SK-N-SH (cell line): ENCODE measurements at regions not wholly inside any gene's neighbourhood (a gene's known extent, or its start where the extent isn't known, plus 50 kb on each side); places are given as distances from the start of the nearest gene placed in this dataset.
A peak's percentile ranks its signal among the peaks of the same experiment; 100 is the strongest.

ENCODE experiments used
- CTCF ChIA-PET: fragments of 300-600, 350-600 bp; formaldehyde crosslinking; extraction: SDS; loops from one replicate; lab custom pipeline; 2021; lab: Yijun Ruan, JAX
- POLR2A ChIA-PET: fragments of 350-600 bp; sonication (Branson Sonifier 250); formaldehyde crosslinking; extraction: SDS; loops from one replicate; lab custom pipeline; 2020; ENCODE audit warnings: antibody characterized with exemption, inconsistent platforms; lab: Yijun Ruan, JAX
- DNase-seq: peaks from one replicate; pipeline ENCODE4 v3.0.0; 2012
- H2AFZ ChIP-seq: fragments of 200-600 bp; sonication (generic); 2 replicates; pipeline ENCODE4 v1.8.1; 2016; ENCODE audit warnings: antibody characterized with exemption, mild to moderate bottlenecking, low read depth
- H3F3A ChIP-seq: fragments of 200-600 bp; sonication (generic); replicated peaks from 2 replicates; pipeline ENCODE3; 2016; ENCODE audit warnings: antibody characterized with exemption, mild to moderate bottlenecking; ENCODE audit not compliant: insufficient read depth
- H3K27ac ChIP-seq, 2 experiments: fragments of 200-500 bp in 1 of 2; fragments of 200-600 bp in 1 of 2; sonication (Bioruptor generic) in 1 of 2; sonication (generic), shearing (Covaris generic) in 1 of 2; 2 replicates each; pipeline versions ENCODE4 v1.5.1 to v1.6.1; 2014 to 2016; ENCODE audit warnings: low read depth in 2 of 2, inconsistent platforms in 1 of 2, low read length in 1 of 2, mild to moderate bottlenecking in 1 of 2, mixed read lengths in 1 of 2
- H3K27me3 ChIP-seq: fragments of 200-600 bp; sonication (generic), shearing (Covaris generic); 2 replicates; pipeline ENCODE4 v1.6.1; 2016; ENCODE audit warnings: mixed run types; ENCODE audit not compliant: insufficient read depth
- H3K36me3 ChIP-seq, 2 experiments: fragments of 200-500 bp in 1 of 2; fragments of 200-600 bp in 1 of 2; sonication (Bioruptor generic) in 1 of 2; sonication (generic) in 1 of 2; replicated peaks in 1 of 2; 2 replicates each; pipeline versions ENCODE3 to v1.5.1; 2014 to 2016; ENCODE audit warnings: low read length in 1 of 2, mild to moderate bottlenecking in 1 of 2; ENCODE audit not compliant: insufficient read depth in 2 of 2, control insufficient read depth in 1 of 2
- H3K4me1 ChIP-seq, 2 experiments: fragments of 200-500 bp in 1 of 2; fragments of 200-600 bp in 1 of 2; sonication (Bioruptor generic) in 1 of 2; sonication (generic), shearing (Covaris generic) in 1 of 2; 2 replicates each; pipeline versions ENCODE4 v1.5.1 to v1.6.1; 2014 to 2016; ENCODE audit warnings: low read depth in 1 of 2, low read length in 1 of 2, mixed run types in 1 of 2; ENCODE audit not compliant: insufficient read depth in 2 of 2, control insufficient read depth in 1 of 2
- H3K4me2 ChIP-seq: fragments of 200-600 bp; sonication (generic), shearing (Covaris generic); 2 replicates; pipeline ENCODE4 v1.6.1; 2017; ENCODE audit warnings: mixed run types
- H3K4me3 ChIP-seq, 2 experiments: fragments of 200-500 bp in 1 of 2; fragments of 200-600 bp in 1 of 2; sonication (Bioruptor generic) in 1 of 2; sonication (generic), shearing (Covaris generic) in 1 of 2; 2 replicates each; pipeline versions ENCODE4 v1.5.1 to v1.8.1; 2014 to 2016; ENCODE audit warnings: low read depth in 2 of 2, inconsistent platforms in 1 of 2, low read length in 1 of 2, mild to moderate bottlenecking in 1 of 2, mixed read lengths in 1 of 2, moderate library complexity in 1 of 2
- H3K79me2 ChIP-seq: fragments of 200-600 bp; sonication (generic); 2 replicates; pipeline ENCODE4 v1.8.1; 2017; ENCODE audit warnings: mild to moderate bottlenecking; ENCODE audit not compliant: insufficient read depth
- H3K9ac ChIP-seq: fragments of 200-600 bp; sonication (generic); 2 replicates; pipeline ENCODE4 v1.6.1; 2017; ENCODE audit warnings: mixed run types
- H3K9me2 ChIP-seq: fragments of 200-600 bp; sonication (generic); 2 replicates; pipeline ENCODE4 v1.6.1; 2017; ENCODE audit warnings: mixed run types
- H3K9me3 ChIP-seq: fragments of 200-600 bp; sonication (generic); 2 replicates; pipeline ENCODE4 v1.6.1; 2017; ENCODE audit warnings: mixed run types, mild to moderate bottlenecking, moderate library complexity
- H4K20me1 ChIP-seq: fragments of 200-600 bp; sonication (generic); 2 replicates; pipeline ENCODE4 v1.6.1; 2017; ENCODE audit warnings: mild to moderate bottlenecking, mixed run types; ENCODE audit not compliant: insufficient read depth
- ELF1 ChIP-seq: IDR thresholded peaks from 2 replicates; pipeline ENCODE4 v1.4.0; 2012
- EZH2phosphoT487 ChIP-seq: fragments of 200-600 bp; sonication (generic); IDR thresholded peaks from 2 replicates; pipeline ENCODE4 v1.6.1; 2017; ENCODE audit warnings: low read depth, mixed run types, mild to moderate bottlenecking, antibody characterized with exemption, moderate library complexity, borderline replicate concordance
- FOXJ3 ChIP-seq: sonication (generic); formaldehyde crosslinking; IDR thresholded peaks from 2 replicates; pipeline ENCODE4 v1.5.1; 2020; ENCODE audit warnings: mild to moderate bottlenecking, missing genetic modification reagents
- GATA2 ChIP-seq: sonication (generic); formaldehyde crosslinking; IDR thresholded peaks from 2 replicates; pipeline ENCODE4 v1.5.0; 2020; ENCODE audit warnings: mild to moderate bottlenecking, missing genetic modification reagents
- JUND ChIP-seq: IDR thresholded peaks from 2 replicates; pipeline ENCODE4 v1.4.0; 2012
- MAX ChIP-seq: IDR thresholded peaks from 2 replicates; pipeline ENCODE4 v1.4.0; 2012; ENCODE audit warnings: low read depth
- MEF2A ChIP-seq: IDR thresholded peaks from 2 replicates; pipeline ENCODE4 v1.4.0; 2012; ENCODE audit warnings: low read depth, borderline replicate concordance
- MXI1 ChIP-seq: IDR thresholded peaks from 2 replicates; pipeline ENCODE4 v1.6.1; 2012; ENCODE audit warnings: mild to moderate bottlenecking, low read depth, low read length, improper control_type of control experiment
- NFIC ChIP-seq: IDR thresholded peaks from 2 replicates; pipeline ENCODE4 v1.4.0; 2012; ENCODE audit warnings: borderline replicate concordance
- PBX3 ChIP-seq: IDR thresholded peaks from 2 replicates; pipeline ENCODE4; 2012
- POLR2AphosphoS5 ChIP-seq: IDR thresholded peaks from 2 replicates; pipeline ENCODE4 v1.6.1; 2012; ENCODE audit warnings: low read depth, low read length
- RAD21 ChIP-seq: IDR thresholded peaks from 2 replicates; pipeline ENCODE4 v1.6.1; 2012; ENCODE audit warnings: mild to moderate bottlenecking, low read length
- REST ChIP-seq: IDR thresholded peaks from 2 replicates; pipeline ENCODE4 v1.6.1; 2012; ENCODE audit warnings: mild to moderate bottlenecking, low read depth, low read length, moderate library complexity
- RFX5 ChIP-seq: IDR thresholded peaks from 2 replicates; pipeline ENCODE4 v1.6.1; 2012; ENCODE audit warnings: mild to moderate bottlenecking, improper control_type of control experiment, low read length
- RXRA ChIP-seq: IDR thresholded peaks from 2 replicates; pipeline ENCODE4 v1.4.0; 2012; ENCODE audit warnings: low read depth, mild to moderate bottlenecking, borderline replicate concordance
- SMC3 ChIP-seq: IDR thresholded peaks from 2 replicates; pipeline ENCODE4 v1.6.1; 2012; ENCODE audit warnings: low read depth, low read length, improper control_type of control experiment
- TAF1 ChIP-seq: IDR thresholded peaks from 2 replicates; pipeline ENCODE4 v1.6.1; 2012; ENCODE audit warnings: low read depth, mild to moderate bottlenecking, low read length, moderate library complexity, borderline replicate concordance
- TCF12 ChIP-seq: IDR thresholded peaks from 2 replicates; pipeline ENCODE4 v1.4.0; 2012
- TEAD4 ChIP-seq: IDR thresholded peaks from 2 replicates; pipeline ENCODE4 v1.4.0; 2012; ENCODE audit warnings: mild to moderate bottlenecking, borderline replicate concordance; ENCODE audit not compliant: insufficient read depth
- YY1 ChIP-seq: IDR thresholded peaks from 2 replicates; pipeline ENCODE4 v1.4.0; 2012; ENCODE audit warnings: low read depth, mild to moderate bottlenecking
- WGBS: methylation state at CpG from one replicate; pipeline ENCODE4 v1.1.6; 2017; ENCODE audit warnings: low lambda C conversion rate; 5-methylcytosine and 5-hydroxymethylcytosine counted together

- TF ChIP-seq RFX5 (no peak), MEF2A (no peak), YY1 (no peak), EZH2phosphoT487 (no peak), SMC3 (no peak), TCF12 (no peak), TAF1 (no peak), GATA2 (no peak), ELF1 (no peak), TEAD4 (no peak), REST (no peak), MAX (no peak)
- Histone ChIP-seq H3K27ac (peak overlapping the region; percentile 59 to 86; a peak in 3 of 4 replicates), H3K4me1 (peaks cover 11 to 49% of the 10 kb centered on the region in 2 experiments), H2AFZ (no peak overlapping the region), H3K4me3 (no peak overlapping the region), H3K4me2 (no peak overlapping the region), H3K79me2 (no peaks in the 10 kb centered on the region), H3K36me3 (no peaks in the 10 kb centered on the region), H4K20me1 (no peaks in the 10 kb centered on the region), H3K9ac (no peak overlapping the region), H3K9me2 (no peaks in the 10 kb centered on the region), H3K27me3 (no peaks in the 10 kb centered on the region), H3K9me3 (no peaks in the 10 kb centered on the region), H3F3A (peaks cover 16% of the 10 kb centered on the region)
- DNase-seq: no peak
- POLR2A ChIA-PET: no interaction called here
- 55% methylated on average over 3 of the region's 3 CpGs for WGBS
- CTCF ChIA-PET: interaction anchor here (1.0 to 15.4 kb wide), 6 partner anchors 17 to 860 kb away, joined by 3 to 197 read pairs (median 8); no protein-coding TSS in a partner anchor
Observed at GRCh38 chr4:150007512-150007911, 70.7 kb upstream of the DCLK2 start.

DNA sequence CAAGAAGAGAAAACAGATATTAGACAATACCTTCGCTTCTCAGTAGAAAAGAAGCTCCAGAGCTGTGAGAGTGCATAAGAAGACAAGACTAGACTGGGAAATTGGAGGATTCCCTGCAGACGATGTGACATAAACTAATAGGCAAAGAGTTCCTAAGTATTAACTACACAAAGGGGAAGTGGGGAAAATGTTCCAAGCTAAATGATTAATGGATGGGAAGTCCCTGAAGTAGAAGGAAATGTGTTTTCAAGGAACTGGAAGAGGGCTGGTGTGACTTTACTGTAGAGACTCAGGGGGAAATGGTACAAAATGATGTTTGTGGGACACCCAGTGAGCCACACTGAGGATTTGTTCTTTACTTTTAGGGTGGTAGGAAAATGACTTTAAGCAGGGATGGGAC is 69.7 kb upstream of the DCLK2 start:
- Histone ChIP-seq H3K4me2 (no peak overlapping the region), H4K20me1 (no peaks in the 10 kb centered on the region), H3K9me2 (no peaks in the 10 kb centered on the region), H3K9me3 (no peaks in the 10 kb centered on the region), H3K4me1 (peaks cover 11 to 43% of the 10 kb centered on the region in 2 experiments), H3K27me3 (no peaks in the 10 kb centered on the region), H3K4me3 (no peak overlapping the region), H3F3A (peaks cover 16% of the 10 kb centered on the region), H3K9ac (no peak overlapping the region), H2AFZ (no peak overlapping the region), H3K36me3 (no peaks in the 10 kb centered on the region), H3K27ac (peak overlapping the region; percentile 50 to 59; a peak in 2 of 4 replicates), H3K79me2 (no peaks in the 10 kb centered on the region)
- POLR2A ChIA-PET: interaction anchor here (0.7 kb wide), 1 partner anchor 235 kb away, joined by 4 read pairs; no protein-coding TSS in a partner anchor
- 98% methylated on average over 2 of the region's 2 CpGs for WGBS
- TF ChIP-seq RAD21 (no peak), RFX5 (no peak), MXI1 (no peak), NFIC (no peak), MAX (no peak), JUND (no peak), SMC3 (no peak), PBX3 (no peak), ELF1 (no peak), FOXJ3 (CRISPR knock-in tag) (no peak), RXRA (no peak), POLR2AphosphoS5 (no peak)
- CTCF ChIA-PET: interaction anchor here (1.8 to 15.4 kb wide), 4 partner anchors 26 to 859 kb away, joined by 6 to 197 read pairs (median 49); no protein-coding TSS in a partner anchor
- DNase-seq: no peak
